GM19238 (cell line): ENCODE measurements at regions not wholly inside any gene's neighbourhood (a gene's known extent, or its start where the extent isn't known, plus 50 kb on each side); places are given as distances from the start of the nearest gene placed in this dataset.

Source experiments
- DNase-seq: peaks from one replicate; pipeline ENCODE4 v3.0.0; 2011; ENCODE audit warnings: low spot score; ENCODE audit not compliant: insufficient read length

DNA sequence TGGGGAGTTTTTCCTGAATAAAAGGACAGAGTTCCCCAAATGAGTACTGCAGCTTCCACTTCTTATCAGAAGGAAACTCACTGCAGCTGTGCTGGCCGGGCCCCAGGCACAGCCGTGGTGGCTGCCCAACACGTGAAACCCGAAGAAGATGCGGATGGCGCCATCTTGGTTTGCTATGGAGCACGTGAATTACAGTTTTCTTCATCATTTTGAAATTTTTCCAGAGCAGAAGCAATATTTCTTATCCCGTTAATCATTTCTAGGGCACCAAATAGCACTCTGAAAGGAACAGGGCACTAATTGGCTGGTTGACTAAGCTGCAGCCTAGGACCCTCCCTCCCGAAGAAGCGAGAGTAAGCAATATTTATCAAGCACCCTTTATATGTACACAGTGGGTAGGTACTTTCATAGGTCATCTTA is 63.2 kb upstream of the EPS8L3 start:
- DNase-seq: no peak

DNA sequence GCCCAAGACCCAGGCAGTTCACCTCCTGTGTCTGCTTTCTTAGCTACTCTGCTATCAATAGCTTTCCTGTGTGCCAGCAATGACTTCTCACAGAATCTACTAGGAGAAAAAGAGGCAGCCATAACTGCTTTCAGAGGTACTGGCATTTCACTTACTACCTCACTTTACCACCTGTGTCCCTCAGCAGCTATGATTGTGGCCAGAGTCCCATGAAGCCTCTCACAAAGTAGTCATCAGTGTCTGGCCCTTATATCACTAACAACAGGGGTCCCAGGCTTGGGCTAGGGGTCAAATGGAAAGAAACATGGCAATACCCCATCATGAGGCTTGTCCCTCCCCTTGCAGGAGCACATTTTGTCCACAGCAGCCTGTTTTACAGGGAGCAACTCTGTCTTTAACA is 62.7 kb upstream of the EPS8L3 start:
- no peak for DNase-seq

DNA sequence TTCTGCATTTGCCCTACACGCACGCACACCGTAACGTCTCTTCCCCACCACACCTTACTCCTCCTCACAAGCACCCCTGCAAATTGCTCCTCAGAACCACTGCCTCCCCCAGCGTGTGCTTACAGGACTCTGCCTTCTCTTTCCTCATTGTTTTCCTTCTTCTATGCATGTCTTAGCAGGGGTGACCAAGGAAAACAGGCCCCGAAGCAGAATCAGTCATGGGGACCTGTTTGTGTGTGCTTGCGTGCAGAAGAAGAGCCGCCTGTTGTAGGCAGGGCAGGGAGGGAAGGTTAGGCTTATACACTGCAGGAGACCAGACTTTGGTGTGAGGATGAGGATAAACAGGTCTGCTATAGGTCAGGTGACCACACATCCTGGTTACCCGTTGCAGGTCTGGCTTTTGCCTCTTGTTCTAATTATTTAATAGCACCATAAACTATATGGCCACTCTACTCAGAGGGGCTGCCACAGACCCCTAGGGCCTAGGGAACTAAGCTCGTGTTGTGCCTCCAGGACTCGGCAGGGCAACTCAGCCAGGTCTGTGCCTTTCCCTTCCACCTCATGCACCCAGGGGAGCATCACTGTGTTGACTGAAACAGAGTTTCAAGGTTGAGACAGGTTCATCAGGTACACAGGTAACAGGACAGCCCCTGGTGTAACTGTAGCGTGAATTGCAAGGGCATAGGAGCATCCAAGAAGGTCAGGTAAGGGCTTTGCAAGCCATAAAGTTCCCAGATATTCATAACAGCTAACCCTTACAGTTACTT is 60.8 kb upstream of the EPS8L3 start:
- DNase-seq: no peak

DNA sequence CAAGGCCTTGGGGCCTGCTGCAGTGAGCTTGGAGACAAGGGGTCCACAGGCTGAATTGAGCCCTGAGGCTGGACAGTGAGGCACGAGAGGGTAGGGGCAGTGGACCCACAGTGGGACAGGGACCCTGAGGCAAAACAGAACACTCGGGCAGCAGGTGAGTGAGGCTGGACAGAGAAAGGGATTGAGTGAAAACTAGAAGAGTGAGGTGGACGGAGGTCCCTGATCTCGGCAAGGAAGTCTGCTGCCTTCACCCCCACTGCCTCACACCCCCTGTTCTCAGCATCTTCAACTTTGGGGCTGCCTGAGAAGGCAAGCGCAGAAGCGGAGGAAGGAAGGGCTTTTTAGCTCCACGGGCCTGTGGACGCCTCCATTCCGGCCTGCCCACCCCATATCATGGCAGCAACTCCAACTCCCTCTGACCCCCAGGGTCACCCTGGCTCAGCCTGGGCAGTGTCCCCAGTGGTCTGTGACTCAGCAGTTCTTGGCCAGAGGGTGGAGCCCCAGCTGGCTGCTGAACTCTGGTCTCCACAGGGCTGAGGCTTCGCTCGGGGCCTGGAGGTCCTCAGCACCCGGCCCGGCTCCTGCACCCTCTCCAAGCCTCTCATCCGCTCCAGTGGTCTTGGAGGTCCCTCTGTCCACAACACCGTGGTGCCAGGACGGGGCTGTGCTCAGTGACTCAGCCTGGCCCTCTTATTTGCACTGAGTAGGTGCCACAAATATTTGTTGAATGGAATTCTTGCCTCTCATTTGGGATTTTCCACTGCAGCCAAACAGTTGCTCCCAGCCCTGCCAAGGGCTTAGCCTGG is 60.0 kb upstream of the EPS8L3 start:
- no peak for DNase-seq

DNA sequence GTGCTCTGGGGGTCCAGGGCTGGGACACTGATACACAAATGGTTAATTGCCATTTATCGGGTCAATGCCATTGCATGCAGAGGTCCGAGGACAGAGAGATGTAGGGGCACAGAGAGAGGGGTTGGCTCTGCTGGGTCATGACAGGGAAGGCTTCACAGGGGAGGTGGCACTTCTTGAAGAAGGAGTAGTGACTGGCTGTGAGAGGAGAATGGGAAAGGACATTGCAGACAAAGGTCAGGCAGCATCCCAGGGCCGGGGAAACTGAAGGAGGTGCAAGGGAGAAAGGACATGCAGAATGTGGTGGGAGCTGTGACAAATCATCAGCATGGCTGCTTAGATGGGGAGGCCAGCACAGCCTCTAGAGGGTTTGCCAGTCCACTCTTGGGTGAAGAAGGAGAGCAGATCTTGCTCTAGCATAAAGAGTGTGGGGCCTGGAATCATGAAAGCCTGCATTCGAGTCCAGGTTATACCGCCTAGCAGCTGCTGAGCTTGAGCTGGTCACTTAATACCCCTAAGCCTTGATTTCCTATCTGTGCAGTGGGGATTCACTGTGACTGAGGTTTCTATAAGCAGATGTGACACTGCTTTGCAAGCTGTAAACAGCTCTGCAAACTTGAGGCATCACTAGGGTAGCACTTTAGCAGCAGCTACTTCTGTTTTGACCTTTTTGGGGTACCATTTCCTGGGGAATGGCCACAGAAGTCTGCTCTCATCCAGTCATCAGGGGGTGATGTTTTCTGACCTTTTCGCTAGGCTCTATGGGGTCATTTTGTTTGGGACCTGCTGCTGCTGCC is 59.2 kb upstream of the EPS8L3 start:
- no peak for DNase-seq

DNA sequence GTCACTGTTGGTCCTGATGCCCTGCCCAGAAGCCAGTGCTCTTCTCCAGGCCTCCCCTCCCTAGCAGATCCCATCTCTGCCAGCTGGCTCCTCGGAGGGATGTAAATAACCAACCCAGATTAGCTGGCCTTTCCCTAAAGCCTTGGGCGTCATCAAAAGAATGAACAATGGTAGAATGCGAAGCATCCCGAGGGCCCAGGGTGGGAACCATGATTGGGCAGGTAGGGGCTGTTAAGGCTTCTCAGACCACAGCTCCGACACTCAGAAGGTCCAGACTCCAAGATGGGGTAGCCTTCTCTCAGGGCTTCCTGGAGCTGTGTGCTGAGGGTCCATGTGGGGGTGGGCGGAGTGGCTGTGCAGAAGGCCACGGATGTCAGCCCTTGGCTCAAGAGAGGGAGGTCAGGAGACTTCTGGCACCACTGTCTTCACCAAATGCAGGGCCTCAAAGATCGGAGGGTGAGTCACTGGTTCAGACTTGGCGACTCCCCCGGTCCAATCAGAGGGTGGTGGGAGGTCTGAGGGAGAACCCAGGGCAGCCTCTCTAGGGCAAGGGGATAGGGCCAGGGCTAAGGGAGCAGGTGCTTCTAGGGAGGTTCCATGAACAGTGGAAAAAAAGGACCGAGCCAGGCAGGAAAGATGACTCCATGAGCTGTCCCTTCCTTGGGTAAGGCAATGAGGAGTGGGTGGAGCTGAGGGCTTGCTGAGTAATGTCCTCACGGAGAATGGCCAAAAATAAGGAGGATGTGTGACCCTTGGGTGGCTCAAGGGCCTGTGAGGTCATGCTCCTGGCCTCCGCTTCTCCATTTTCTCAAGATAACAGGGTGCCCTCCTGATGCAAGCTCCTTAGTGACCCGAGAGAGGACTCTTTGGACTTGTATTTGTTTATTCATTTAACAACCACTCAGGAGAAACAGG is 58.4 kb upstream of the EPS8L3 start:
- no peak for DNase-seq

DNA sequence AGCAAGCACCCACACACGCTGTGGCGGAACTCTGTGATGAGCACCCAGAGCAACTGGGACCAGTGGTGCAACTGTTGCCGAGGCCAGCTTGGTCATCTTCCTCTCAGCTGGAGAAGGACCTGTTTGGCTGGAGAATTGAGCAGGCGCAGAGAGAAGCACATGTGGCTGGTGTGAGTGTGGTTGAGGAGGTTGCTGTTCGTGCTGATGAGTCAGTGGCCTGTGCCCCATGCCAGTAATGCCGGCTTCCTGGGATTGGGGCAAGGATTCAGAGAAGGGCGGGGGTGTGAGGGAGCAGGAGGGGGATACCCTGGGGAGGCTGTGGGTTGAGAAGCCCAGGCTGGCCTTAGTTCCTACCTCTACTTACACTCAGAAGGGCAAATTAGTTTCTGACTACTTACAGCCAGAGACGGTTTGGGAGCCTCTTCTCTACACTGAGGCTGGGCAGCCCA is 57.5 kb upstream of the EPS8L3 start:
- DNase-seq: no peak

DNA sequence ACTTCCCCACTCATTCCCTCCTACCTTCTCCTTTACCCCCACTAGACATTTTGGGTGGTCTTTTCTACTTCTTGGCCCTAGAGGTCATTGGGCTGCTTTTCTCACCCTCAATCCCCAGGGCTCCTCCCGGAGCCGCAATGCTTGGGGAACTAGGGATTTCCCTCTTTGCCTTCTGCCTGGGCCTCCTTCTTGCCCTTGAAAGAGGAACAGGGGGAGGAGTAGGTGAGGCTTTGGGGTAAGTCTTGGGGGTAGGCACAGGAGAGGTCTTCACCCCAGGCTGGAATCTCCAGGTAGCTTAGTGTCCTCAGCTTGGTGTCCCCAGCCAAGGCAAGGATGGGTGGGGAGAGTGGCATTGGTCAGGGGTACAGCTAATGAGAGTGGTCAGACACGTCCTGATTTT is 56.2 kb upstream of the EPS8L3 start:
- DNase-seq: no peak

DNA sequence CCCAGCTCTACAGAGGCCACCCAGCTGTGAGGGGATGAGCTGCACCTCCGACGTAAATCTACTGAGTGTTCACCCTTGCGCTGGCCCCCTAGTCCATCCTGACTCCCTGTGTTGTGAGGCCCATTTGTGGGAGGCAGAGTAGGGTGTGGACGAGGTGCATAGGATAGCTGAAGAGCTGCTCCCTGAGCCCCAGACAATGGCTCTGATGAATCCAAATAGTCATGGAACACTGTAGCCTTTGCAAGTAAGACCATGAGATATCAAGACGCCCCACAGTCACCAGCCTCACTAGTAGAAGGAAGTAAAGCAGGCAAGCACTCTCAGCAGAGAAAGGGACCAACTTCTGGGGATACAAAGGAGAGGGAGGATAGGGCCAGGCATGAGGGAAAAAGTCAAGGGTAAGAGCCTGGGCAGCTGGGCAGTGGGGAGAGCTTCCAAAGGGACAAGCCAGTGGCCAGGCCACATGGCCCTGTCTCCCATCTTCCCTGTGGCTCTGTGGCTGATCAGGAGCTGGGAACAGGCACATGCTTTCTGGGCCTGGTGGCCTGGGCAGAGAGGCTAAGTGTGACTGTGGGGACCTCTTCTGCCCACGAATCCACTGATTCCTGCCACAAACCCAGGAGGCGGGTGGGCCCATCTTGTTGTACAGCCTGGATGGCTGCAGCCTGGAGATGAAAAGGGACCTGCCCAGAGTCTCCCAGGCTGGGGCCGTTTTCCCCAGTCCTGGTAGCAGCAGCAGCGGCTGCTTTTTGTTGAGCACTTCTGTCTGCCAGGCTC is 55.5 kb upstream of the EPS8L3 start:
- DNase-seq: no peak

DNA sequence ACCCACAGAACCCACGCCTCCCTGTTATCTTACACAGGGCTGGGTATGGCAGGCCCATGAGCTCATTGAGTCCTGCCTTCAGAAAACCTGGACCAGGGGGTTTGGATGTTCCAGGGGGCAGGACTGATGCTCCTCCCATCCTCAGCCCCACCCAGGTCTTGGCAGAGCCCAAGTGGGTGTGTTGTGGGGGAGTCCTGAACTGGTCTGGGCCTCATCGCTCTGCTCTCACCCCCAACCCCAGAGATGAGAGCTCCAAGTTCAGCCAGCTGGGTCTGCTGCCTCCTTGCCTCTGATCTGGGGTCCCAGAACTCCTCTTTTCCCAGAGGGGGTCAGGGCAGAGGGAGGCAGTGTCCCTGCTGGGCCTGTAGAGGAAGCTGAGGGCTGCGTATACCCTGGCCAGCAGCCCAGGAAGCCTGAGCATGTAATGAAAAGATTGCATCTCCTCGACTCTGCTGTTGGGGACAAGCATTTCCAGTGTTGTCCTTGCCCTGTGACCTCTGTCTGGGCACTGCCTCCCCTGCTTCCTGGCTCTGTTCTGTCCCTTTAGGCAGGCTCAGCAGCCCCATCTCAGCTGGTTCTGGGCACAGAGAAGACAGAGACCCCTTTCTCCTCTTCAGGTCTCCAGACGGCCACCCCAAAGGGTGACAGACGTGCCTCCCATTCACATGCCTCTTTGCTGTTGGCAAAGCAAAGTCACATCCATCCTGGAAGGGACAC is 54.7 kb upstream of the EPS8L3 start:
- no peak for DNase-seq

DNA sequence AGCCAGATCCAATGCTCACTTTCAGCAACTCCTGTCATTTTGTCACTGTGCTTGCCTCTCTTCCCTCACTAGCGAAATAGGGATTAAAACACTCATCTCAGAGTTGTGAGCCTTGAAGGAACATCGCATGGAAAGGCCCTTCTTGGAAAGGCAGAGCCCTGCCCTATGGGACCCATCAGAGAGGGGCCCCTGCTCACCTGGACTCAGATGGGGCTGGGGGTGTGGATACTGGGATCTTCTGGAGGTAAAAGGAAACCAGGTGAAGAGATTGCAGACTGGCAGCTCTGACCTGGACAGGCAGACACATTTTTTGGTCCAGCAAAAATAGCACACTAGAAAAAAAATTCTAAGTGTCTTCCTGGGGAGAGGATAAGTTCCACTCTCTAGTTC is 54.2 kb upstream of the EPS8L3 start:
- no peak for DNase-seq

DNA sequence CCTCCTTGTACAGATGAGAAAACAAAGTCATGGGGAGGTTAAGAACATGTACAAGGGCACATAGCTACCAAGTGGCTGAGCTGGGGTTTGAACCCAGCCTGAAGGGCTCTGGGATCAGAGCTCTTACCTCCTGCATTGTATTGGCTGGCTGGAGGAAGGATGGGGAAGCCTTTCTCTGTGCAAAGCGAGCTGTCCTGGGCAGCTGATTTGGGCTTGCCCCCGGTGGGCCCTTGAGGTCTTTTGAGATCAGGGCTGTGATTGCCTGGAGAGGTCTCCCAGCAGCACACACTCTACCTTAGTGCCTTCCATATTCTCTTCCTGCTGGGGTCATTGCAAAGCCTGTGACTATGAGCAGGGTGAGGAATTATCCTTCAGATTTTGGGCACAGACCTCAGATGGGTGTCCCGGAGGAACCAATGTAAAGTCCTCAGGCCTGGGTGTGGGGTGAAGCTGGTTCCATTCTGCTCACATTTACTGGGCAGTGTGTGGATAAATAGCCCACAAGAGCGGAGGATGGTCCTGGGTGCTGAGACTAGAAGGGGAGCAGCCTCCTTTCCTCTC is 53.3 kb upstream of the EPS8L3 start:
- no peak for DNase-seq

DNA sequence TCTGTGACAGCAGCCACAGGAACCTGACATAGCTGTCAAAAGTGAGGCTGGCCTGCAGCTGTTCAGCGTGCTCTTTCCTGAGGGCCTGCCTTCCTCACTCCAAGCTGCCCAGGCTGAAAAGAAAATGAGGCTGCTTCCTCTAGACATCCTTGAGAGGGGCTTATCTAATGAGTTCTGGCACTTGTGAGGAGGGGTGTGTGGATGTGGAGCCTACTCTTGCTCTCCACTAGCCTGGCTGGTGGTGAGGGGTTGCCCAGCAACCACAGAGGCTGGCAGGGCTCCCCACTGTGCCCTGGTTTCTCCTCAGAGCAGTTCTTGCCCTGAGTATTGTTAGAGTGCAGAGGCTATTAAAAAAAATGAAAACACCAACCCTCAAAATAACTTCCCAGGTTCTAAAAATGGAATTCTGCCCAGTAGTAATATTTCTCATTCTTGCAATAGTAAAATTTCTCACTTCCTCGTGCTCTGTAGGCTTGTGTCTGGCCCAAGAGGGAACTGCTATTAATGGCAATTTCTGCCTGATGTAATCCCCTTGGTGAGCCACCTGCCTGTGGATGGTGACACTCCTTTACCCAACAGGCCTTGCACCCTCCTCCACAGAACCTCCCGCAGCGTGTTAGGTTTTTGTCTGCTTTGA is 52.6 kb upstream of the EPS8L3 start:
- peak; percentile 75 for DNase-seq

DNA sequence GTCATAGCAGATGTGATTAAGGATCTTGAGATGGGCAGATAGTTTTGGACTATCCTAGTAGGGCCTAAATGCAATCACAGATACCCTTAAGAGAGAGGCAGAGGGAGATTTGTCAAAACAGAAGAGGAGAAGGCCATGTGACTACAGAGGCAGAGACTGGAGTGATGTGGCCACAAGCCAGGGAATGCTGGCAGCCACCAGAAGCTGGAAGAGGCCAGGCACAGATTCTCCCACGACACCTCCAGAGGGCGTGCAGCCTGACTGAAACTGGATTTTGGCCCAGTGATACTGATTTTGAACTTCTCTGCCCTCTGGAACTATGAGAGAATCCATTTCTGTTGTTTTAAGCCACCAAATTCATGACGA is 52.1 kb upstream of the EPS8L3 start:
- no peak for DNase-seq

DNA sequence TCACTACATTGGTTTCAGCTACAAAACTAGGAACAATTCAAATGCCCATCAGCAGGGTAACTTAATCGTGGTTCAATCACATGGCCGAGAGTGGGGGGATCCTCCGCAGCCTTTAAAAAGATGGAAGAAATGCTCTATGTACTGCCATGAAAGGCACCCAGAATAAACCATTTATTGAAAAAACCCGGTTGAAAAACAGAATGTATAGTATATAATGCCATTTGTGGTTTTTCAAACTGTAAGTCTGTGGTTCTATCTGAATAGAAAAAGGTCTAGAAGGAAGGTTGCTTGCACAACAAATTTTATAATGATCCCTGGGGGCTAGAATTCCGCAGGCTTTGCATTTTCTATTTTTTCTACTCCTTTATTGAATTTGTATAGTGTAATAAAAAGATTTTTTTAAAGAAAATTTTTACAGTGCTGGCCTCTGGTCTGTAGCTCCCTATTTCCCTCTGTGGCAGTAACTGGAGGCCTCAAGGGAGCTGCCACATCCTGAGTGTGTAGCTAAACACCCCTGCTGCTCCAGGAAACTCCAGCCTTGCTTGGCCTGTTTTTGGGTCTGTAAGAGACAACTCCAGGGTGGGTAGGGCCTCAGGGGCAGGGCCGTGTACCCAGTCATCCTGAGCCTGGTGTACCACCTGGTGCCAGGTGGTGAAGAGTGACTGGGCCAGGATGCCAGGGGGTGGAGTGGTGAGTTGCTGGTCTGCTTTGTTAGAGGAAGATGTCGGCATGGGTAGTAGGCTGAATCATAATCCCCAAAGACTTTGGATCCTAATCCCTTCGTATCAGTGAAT is 51.5 kb upstream of the EPS8L3 start:
- DNase-seq: no peak

DNA sequence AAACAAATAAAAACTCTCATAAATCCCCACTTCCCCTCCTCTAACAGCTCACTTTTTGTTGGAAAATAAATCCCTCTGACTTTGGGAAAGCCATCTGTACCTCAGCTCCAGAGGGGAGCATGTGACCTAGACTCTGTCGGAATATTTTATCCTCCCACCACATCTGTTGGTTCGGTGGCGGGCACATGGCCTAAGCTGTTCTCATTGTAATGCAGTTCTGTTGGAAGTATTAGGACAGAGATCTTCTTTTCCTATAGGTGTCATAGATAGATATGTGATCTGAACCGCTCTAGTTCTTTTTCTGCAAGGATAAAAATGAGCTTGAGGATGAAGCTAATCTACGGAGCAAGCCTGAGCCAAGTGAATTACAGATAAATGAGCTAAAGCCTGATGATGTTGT is 50.5 kb upstream of the EPS8L3 start:
- no peak for DNase-seq
